GM13977 (cell line): ENCODE measurements at regions not wholly inside any gene's neighbourhood (a gene's known extent, or its start where the extent isn't known, plus 50 kb on each side); places are given as distances from the start of the nearest gene placed in this dataset.

ENCODE experiments used
- DNase-seq: peaks from one replicate; pipeline ENCODE4 v3.0.0; 2012; ENCODE audit warnings: low spot score
- CTCF ChIP-seq: IDR thresholded peaks from 2 replicates; pipeline ENCODE4 v1.5.1; 2012; ENCODE audit warnings: mild to moderate bottlenecking, control low read depth; ENCODE audit not compliant: insufficient read depth; ENCODE audit errors: extremely low read depth, missing control alignments
- in situ Hi-C: fragments of 300-500 bp; cut with MboI; formaldehyde crosslinking; loops from one replicate; pipeline ENCODE4 v1.12.0; 2022; ENCODE audit warnings: low sequenced_read_pairs, low pct_unique_long_range_greater_than_20kb, mixed read lengths, inconsistent platforms; ENCODE audit not compliant: unreplicated experiment

DNA sequence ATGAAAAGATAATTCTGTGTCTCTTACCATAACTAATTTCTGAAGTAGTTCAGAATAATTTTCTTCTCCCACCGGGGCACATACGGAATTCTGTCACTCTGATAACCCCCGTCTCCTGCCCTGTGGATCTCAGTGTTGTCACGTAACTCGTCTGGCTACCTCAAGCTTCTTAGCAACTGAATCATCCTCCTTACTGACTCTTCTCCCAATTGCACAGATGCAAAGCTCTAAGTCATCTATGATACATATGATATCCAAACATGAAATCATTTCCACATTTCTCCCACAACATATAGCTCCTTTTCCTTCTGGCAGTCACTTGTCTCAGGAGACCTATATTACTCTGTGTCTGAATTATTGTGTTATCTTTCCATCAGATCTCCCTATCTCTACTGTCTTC, 1043.1 kb upstream of the TENM3 start:
- no peak for TF ChIP-seq CTCF
- DNase-seq, result no peak
- in situ Hi-C loops, result no loop called here

DNA sequence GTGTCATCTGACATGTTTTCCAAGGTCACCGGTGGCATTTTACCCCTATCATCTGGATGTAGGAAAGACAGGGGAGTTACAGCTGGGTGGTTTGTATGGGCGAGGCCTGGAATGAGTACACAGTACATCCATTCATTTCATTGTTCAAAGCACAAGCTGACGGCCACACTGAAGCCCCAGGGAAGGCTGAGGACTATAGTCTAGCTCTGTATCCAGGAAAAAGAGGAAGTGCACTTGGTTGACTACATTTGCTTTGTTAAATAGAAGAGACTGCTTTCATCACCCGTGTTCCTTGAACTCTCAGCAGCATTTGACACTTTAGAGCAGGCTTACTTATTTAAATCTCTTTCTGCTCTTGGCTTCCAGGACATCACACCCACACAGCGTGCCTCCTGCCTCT, 1041.0 kb upstream of the TENM3 start:
- DNase-seq, result no peak
- in situ Hi-C loops, result no loop called here

GRCh38 chr4:181204109-181204508, 1039.1 kb upstream of the TENM3 start:
- in situ Hi-C loops, result no loop called here
- DNase-seq, result no peak
- no peak for TF ChIP-seq CTCF

More for the DNA sequence above, 1041.0 kb upstream of the TENM3 start:
- no peak for TF ChIP-seq CTCF

- TF ChIP-seq CTCF, result no peak
- in situ Hi-C loops, result no loop called here
- no peak for DNase-seq
These were observed 1029.7 kb upstream of the TENM3 start for GRCh38 chr4:181213551-181213950.

- no peak for DNase-seq
- no peak for TF ChIP-seq CTCF
- in situ Hi-C loops, result no loop called here
These were observed 1026.7 kb upstream of the TENM3 start for GRCh38 chr4:181216501-181216900.

- DNase-seq, result no peak
- in situ Hi-C loops, result no loop called here
- no peak for TF ChIP-seq CTCF
These were observed 1023.3 kb upstream of the TENM3 start for GRCh38 chr4:181219783-181220416.
